Right lung (tissue), 2 donors: ENCODE measurements at regions not wholly inside any gene's neighbourhood (a gene's known extent, or its start where the extent isn't known, plus 50 kb on each side); places are given as distances from the start of the nearest gene placed in this dataset.

Experiments used
- DNase-seq, 2 donors: peaks; one replicate each; pipeline ENCODE4 v3.0.0-alpha.2; 2013

DNA sequence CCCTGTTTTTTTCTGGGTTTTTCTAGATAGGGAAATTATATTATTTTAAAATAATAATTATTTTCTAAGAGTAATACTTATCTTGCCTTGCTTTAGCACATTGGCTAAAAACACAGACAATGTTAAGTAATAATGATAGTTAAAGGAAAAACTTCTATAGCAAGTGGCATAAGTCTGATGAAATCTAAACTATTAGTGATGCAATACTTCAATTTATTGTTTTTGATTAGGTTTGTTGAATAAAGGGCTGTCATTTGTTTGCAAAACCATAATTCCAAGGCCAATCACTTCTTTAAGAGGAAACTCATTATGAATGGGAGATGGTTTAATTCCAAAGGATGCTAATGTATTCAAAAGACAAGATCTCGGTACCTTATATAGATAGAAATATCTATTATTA, 293.8 kb upstream of the FBXL7 start:
- peak in 1 of 2 donors; percentile 14 for DNase-seq

DNA sequence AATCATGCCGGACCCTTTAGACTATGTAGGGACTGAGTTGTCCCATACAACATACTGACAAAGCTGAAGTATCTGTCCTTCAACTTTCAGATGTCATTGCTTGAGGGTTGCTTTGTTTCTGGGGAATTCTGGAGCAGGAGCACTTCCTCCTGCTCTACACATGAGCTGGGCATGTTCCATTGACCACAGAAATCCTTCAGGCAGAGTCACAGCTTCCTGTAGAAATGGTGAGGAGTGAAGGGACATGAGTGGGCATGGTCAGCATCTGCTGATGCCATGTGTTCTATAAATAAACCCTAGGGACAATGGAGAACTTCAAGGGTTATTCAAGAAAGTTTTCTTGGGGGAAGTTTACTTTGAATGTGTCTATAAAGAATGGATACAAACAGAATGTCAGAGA, 296.6 kb upstream of the FBXL7 start:
- no peak for DNase-seq

DNA sequence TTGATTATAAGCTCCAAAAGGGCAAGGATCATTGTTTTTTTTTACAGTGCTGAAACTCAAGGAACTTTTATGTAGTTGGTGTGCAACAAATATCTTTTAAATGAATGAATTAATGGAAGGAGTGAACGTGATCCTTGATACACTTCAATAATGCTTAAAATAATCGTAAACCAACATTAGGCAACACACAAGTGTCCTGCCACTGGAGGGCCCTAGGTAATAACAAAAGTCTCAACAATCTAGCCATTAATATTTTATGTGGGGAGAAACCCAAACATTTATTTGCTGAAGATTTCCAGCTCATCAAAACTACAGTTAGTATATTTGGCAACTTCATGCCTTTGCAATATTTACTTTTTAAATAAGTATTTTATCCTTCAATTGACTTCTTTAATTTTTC, 309.0 kb upstream of the FBXL7 start:
- DNase-seq = no peak

DNA sequence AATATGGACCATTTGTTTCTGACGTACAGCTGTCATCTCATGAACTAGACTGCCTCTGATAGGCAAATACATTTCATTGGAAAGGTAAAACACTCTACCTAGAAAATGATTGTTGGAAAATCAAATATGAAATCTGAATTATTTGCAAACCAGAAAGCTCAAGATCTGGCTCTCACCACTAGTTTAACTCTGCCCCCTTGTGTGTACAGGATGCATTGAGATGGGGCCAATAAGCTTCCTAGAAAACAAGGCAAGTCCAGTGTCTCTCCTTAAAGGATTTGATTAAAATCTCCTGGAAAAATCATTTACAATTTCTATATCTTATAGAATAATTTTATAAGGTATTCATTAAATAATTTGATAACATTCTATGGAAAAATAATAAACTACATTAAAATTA, 311.9 kb upstream of the ANKH start:
- DNase-seq = no peak

DNA sequence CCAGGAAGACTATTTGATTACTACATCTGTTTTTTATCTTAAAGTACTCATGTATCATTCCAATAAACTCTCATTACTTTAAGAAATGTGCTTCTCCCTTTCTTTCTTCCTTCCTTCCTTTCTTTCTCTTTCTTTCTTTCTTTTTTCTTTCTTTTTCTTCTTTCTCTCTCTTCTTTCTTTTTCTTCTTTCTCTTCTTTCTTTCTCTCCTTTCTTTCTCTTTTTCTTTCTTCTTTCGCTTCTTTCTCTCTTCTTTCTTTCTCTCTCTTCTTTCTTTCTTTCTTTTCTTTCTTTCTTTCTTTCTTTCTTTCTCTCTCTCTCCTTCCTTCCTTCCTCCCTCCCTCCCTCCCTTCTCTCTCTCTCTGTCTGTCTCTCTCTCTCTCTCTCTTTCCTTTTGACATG, 298.6 kb upstream of the ANKH start:
- no peak for DNase-seq

DNA sequence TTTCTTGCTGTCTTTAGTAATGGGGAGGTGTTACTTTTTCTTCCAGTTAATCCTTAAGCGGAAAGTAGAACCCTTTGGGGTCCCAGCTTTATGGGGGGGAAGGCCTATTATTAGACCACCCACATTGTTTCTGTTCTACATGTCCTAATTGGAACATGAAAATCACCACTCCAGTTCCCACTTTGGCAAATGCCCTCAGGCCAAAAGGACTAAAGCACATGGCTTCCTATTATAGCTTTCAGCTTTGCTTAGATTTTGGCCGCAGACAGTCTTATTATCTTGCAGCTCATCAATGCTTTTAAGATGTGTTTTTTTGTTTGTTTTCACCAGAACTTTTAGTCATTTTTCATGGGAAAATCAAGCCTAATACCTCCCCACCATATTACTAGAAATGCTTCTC, 296.8 kb upstream of the ANKH start:
- DNase-seq = peak; percentile 74 to 86

DNA sequence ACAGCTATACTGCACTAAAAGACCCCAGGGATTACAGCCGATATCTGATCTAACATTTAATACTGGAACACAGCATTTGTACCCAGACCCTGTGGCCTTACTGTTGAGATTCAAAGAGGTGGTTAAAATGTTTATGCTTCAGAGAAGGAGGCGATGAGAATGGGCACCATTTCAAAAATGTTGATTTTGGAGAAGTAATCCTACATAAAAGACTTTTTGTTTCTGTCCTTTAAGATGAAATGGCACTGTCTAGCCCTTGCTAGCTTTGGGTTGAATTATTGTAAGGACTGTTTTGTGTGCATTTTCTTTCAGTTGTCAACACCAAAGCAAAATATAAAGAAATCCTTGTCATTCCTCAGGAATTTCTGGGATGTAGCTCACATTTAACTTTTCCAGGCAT, 288.5 kb upstream of the ANKH start:
- no peak for DNase-seq

DNA sequence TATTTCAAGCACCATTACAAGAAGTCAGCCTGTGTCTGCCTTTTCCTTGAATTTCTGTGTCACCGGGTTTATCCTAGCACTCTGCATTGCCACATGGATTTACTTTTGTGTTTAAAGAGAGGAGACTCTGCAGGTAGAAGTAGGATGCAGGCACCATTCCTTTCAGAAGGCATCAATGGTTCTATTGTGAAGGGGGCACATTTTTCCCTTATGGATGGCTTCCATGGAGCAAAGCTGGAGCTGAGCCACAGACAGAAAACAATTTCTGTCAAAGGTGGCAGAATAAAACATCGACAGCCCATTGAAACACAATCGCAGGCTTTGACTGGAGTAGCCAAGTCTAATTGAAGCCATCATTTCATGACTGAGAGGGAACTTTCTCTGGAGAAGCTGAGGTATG, 288.0 kb upstream of the ANKH start:
- no peak for DNase-seq

DNA sequence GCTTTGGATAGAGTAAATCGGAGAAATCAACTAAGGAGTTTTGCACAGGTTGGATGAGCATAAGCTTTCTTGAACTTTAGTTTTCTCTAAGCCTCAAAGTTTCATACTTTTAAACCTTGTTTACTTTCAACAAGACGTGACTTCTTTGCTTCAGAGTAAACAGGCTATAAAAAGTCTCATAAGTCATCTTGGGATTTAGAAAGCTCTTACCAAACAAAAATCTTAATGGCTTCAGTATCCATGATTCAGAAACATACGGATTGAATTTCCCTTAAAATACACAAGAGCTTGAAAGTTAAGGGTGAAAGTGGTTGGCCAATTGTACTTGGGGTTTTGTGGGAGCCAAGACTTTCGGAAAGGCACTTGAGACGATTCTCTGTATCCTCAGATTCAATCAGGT, 270.9 kb upstream of the ANKH start:
- no peak for DNase-seq

DNA sequence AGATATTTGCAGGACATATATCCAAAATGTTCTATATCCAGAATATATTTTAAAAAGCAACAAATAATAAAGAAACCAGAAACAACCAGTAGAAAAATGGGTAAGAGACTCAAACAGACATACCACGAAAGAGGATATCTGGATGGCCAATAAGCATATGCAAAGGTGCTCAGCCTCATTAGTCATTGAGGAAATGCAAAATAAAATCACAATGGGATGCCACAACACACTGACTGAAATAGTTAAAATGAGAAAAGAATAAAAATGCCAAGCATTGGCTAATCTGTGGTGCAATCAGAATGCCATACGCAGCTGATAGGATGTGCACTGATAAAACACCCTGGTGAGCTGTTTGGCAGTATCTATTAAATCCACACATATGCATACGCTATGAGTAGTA, 265.8 kb upstream of the ANKH start:
- DNase-seq = no peak

DNA sequence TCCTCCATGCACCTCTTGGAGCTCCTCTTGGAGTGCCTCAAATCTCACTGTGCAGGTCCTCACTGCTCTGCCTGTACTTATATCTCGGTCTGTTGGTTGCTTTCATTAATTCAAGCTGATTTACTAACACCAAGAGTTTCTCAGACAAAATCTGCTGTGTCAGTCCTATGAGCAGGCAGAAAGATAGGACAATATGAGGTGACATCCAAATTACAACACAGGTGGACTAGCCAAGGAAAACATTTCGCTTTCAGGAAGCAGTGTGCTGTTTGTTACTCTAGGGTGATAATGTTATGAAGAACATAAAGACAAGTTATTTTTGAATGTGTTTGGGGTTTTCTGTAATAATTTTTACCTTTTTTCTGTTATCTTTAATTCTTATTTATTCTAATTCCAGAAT, 264.1 kb upstream of the ANKH start:
- DNase-seq = no peak

DNA sequence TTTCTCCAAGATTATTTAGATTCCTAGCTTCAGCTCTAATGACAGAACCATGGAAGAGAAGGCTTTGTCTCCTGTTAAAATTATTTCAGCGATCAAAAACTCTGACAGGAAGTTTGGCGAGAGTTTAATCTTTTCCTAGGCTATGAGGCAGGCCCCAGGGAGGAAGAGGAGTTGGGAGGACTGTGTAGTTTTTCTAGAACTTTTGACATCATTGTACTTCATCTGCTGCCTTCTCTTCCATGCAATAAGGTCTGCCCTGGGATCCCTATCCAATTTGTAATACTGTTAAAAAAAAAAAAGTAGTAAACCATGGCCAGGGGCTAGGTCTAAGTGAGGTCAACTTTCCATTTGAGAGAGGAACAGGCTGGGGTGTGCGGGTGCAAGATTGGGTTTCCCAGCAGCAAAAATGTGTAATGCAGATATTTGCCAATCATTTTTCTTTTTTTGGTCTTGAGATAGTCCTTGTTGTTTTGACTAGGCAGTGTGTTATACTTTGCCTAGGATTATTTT, 261.9 kb upstream of the ANKH start:
- DNase-seq = no peak

DNA sequence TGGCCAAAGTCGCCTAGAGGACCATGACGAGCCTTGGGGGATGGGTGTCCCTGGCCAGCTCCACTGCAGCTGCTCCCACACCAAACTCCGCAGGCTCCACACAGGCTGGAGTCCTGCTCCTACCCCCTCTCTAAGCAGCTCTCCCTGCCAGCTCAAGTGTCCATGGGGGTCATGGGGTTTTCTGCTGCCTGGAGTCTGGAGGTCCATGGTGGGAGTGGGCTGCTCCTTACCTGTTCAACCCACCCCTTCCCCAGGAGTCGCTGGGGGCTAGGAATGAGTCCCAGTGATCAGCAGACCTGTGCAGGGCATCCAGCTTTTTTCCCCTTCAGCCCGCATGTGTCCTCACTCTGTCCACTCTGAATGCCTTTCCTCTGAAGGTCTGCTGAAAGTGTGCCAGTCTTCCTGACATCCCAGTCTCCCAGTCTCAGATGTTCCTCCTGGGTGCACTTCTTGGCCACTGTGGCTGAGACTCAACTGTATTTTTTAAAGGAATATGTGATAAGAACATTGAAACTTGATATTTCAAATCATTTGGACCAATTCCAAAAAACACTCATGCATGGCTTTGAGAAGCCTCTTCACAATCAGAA, 261.3 kb upstream of the ANKH start:
- no peak for DNase-seq

DNA sequence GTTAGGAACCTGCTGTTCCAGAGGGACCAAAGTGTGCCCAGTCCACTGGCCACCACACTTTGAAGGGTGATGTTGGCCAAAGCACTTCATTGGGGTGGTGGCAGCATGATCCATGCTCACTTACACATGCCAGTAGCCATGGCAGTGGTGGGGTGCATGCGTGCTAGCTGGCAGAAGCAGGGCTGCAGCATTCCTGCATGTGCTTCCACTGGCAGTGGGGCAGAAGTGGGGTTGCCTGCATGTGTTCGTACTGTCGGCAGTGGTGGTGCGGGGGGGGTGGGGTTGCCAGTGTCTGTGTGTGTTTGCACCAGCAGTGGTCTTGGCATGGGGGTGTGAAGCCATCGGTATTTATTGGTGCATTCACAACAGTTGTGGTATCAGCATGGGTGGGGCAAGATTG, 260.3 kb upstream of the ANKH start:
- DNase-seq = no peak

DNA sequence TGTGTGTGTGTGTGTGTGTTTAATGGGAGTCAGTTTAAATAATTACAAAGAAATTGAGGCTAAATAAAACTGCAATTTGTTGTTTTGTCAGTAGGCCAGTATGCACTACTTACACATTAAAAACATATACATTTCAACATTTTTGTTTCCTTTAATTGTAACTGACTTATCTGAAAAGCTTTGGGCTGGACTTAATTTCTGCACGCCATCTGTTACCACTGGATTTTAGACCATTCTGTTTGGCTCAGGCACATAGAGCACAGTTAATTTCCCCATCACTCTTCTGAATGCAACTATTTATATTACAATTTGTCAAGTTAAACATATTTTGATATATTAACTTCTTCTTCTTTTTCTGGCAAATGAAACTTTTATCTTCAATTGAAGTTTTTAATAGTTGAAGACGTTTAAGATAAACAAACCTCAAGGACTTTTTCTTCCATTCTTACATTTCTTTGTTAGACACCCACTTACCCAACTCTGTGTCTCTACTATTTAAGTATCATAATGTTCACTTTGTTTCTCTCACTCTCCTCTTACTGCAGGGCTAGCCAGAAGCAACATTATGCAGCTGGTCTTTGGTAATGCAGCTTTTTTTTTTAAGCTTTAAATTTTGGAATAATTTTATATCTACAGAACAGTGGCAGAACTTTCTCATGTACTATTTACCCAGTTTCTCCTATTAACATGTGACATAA, 253.4 kb upstream of the ANKH start:
- peak; percentile 84 to 88 for DNase-seq

DNA sequence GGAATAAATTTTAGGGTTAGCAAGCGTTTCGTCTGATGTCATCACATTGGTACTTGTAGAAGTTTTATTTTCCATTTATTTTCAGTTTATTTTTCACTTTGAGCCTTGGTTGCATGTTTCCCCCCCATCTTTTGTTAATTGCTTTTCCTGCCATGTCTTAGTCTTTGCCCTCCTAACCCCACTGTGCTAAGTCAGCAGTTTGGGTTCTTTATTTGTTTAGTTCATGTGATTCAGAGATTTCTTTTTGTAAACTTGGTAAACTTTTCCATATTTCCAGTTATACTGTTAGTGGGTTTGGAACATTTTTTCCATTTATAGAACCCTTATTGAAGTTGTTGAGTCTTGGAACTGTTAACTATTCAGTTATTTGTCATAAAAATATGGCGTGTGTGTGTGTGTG, 252.9 kb upstream of the ANKH start:
- no peak for DNase-seq

DNA sequence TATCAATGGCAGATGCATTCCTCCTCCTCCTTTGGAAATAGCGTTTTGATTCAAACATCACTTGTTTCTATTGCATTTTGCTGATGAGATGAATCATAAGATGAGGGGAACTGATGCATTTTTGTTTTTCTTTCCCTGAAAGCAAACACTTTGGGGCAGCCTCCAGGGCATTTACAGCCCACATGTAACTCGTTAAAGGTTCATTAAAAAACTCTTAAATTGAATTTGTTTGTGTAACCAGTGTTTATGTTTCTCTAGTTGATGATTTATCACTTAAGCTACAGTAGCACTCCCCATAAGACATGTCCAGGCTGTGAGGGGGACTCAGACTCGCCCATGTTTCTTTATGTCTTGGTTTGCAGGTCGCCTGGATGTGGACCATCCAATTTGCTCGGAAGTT, 246.1 kb upstream of the ANKH start:
- peak in 1 of 2 donors; percentile 18 for DNase-seq

DNA sequence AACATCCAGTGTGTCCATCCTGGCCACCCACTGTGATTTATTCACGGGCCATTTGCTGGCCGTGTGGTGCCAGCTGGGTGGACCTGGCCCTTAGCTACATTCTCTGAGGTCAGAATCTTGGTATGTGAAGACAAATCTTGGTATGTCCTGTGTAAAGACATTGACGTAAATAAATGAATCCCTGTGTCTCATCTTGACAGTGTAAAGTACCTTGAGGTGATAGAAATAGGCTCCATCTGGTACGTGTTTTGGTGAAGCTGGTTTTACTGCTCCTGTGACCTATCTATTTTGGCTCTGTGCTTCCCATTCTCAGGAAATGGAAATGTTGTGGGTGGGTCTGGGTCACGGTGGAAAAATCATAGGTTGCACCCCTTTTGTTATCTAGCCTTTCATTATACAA, 245.4 kb upstream of the ANKH start:
- DNase-seq = no peak

DNA sequence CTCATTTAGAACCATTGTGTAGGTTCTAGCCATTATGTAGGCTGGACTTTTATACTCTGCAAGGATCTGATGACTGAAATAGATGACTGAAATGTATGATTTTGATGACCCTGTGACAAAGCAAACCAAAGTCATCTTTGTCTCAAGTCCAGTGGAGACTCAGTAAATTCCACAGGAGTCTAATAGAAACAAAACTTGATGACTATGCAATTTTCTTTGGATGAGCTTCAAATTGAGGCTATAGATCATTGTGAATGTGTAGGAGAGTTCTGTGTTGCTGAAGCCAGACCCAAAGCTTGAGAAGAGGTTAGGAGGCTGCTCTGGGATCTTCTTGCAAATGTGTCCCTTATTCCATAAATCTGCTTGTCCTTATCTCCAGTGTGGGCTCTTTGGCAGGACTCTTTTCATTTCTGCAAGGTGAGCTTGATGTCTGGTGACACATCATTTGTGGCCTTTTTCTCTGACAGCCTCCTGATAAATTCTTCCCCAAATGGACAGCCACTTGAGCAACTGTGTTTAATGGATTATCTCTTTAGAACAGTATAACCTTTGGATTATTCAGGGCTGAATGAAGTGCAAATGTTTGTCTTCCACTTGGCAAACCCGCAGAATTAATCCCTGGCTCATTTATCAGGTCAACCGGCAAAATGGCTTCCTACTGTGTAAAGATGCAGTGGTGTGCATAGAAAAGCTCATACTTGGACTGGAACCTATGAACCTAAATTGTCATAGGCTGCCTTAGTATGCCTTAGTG, 235.1 kb upstream of the ANKH start:
- DNase-seq = no peak

DNA sequence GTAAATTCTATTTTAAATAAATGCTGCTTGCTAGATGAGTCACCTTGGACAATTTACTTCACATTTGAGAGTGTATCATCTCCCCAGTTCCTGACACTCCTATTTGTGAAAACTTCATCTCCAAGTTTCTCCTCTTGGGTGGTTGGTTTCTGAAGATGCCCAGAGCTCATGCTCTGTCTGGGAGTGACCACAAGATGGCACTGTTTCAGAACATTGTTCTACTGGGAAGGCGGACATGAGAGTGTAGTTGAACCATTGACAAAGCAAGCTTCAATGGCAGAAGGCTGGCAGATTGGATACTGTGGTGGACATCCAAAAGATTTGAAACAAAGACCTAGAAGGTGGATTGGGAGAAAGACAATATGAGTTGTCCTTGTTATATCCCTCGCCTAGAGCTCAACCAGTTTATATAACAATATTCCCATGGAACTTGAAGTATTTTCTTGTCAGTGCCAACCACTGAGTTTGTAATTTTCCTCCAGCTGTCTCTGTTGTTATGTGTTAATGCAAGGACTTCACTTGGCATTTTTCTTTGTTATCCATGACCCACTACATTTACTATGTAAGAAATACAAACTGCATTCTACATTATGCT, 234.3 kb upstream of the ANKH start:
- peak in 1 of 2 donors; percentile 42 for DNase-seq

DNA sequence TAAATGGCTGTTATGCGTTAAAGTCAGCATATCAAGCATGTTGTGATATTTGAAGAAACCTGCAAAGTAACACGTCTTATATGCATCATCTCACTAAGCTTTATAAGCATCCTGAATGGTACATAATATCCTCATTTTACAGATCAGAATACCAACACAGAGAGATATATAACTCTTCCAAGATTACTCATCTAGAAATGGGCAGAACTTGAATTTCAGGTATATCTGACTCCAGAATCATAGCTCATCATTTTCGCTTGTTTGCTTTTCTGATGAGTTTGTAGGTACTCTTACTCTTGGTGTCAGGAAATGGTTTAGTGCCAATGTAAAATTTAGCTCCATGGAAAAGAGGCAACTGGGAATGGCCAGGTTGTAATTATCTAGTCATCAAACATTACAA, 232.3 kb upstream of the ANKH start:
- DNase-seq = no peak

DNA sequence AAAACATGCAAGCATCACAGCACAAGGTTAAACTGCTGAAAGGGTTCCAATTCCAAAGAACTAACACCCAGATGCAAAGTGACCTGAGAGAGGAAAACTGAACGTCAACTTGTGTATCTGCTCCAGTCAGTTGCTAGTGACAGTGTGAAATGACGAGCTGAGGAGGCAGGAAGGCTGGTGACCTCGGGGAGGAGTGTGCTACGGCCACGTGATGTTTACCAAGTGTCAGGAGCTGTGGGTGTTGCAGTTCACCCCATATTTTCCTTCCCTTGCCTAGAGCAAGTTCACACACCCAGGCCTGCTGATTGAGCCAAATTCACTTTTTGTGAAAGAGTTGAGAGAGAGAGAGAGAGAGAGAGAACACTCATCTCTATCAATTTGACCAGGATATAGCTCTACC, 231.6 kb upstream of the ANKH start:
- no peak for DNase-seq

DNA sequence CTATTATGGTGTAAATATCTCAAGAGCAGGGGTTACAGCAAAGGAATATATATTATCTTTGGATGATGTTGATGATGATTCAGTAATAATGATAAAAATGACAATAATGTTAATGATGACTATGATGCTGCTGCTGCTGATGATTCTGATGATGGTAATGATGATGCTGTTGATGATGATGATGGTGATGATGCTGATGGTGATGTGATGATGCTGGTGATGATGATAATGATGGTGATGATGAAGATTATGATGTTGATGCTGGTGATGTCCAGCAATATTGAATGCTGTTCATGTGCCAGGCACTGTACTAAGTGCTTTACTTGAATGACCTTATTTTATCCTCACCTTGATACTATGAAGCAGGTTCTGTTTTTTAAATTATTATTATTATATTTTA, 226.0 kb upstream of the ANKH start:
- DNase-seq = no peak
